ENCODE measurements at regions not wholly inside any gene's neighbourhood (a gene's known extent, or its start where the extent isn't known, plus 50 kb on each side); places are given as distances from the start of the nearest gene placed in this dataset.
"Not testable (repeated sequence)": the region's sequence is repeated elsewhere in the genome, so short reads cannot be mapped to it uniquely, and the experiment has no call there.

DNA sequence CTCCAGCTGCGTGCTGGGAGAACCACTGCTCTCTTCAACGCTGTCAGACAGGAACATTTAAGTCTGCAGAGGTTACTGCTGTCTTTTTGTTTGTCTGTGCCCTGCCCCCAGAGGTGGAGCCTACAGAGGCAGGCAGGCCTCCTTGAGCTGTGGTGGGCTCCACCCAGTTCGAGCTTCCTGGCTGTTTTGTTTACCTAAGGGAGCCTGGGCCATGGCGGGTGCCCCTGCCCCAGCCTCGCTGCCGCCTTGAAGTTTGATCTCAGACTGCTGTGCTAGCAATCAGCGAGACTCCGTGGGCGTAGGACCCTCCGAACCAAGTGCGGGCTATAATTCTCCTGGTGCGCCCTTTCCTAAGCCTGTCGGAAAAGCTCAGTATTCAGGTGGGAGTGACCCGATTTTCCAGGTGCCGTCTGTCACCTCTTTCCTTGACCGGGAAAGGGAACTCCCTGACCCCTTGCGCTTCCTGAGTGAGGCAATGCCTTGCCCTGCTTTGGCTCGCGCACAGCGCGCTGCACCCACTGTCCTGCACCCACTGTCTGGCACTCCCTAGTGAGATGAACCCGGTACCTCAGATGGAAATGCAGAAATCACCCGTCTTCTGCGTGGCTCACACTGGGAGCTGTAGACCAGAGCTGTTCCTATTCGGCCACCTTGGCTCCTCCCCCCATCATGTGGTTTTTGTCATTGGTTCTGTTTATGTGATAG is 130.0 kb downstream of the LEPR start:
- TF ChIP-seq CTCF (IDR thresholded peaks at IDR 0.05; ENCODE audit: low read length); EZH2 (optimal IDR thresholded peaks at IDR 0.05; ENCODE audit: low read depth, low read length): not testable (repeated sequence)

All from MM.1S (cell line).